GM21390 (cell line): ENCODE measurements at regions not wholly inside any gene's neighbourhood (a gene's known extent, or its start where the extent isn't known, plus 50 kb on each side); places are given as distances from the start of the nearest gene placed in this dataset.
"Not testable (repeated sequence)": the region's sequence is repeated elsewhere in the genome, so short reads cannot be mapped to it uniquely, and the experiment has no call there.

ENCODE experiments used
- ATAC-seq: cut with Tn5 transposase; IDR thresholded peaks from one replicate; pipeline ENCODE4 v1.9.1; 2021; ENCODE audit not compliant: unreplicated experiment

GRCh38 chr4:57363346-57363745 lies 253.2 kb upstream of the IGFBP7 start:
- ATAC-seq, result no peak

GRCh38 chr4:57360681-57361080 lies 250.5 kb upstream of the IGFBP7 start:
- no peak for ATAC-seq

DNA sequence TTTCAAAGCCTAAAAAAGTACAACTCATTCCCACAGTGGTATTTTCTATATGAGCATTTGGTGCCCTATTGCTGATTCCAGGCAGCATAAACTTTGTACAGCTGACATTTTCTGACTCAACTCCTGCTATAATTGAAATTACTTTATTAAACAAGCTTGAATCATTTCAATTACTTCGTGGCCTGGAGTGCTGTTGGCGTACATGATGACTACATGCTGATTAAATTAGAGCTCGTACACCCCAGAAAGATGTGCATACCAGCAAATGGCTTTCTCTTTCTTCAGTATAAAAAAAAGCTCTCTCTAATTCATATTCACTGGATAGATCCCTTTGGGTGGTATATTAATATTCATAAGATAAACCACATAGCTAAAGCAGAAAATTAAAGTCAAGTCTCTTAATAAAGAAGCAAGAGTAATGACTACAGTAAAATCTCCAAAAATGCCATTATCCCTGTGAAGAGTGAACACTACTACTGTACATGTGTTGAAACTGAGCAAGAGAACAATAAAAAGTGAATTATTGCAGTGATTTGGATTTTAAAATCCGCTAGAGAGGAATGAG lies 245.0 kb upstream of the IGFBP7 start:
- ATAC-seq, result no peak

- no peak for ATAC-seq
Measured at GRCh38 chr4:57351731-57352130, 241.5 kb upstream of the IGFBP7 start.

DNA sequence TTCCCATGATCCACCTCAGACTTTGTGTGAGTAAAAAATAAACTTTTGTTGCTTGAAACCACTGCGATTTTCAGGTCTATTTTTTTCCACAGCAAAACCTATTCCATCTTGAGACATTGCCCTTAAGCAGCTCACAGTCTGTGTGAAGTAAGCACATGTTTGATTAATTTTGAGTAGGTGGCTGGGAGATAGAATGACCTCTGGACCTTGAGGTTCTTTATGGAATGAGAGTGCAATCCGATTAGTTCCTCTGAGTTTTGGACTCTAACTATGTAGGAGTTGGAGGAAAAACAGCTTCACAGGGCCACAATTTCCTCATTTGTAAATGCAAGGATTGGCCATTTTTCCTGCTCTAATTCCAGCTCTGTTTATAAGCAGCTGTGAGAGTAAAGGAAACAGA lies 234.1 kb upstream of the IGFBP7 start:
- ATAC-seq, result no peak

DNA sequence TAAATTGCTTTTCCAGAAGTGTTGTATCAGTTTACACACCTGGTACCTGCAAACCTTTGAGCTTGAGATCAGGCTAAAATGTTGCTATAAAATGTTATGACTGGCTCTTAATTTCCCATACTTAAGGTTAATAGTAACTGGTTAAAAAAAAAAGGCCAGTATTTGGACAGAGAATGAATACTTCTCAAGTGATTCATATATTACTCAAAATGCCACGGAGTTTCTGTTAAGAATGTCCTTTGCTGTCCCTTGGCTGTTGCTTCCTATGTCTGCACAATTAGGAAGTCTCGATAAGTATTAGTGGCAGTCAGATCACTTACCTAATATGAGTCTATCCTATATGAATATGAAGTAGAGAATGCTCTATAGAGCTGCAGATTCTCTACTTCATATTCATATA lies 232.2 kb upstream of the IGFBP7 start:
- ATAC-seq, result no peak

GRCh38 chr4:57338861-57339260 lies 228.7 kb upstream of the IGFBP7 start:
- not testable (repeated sequence) for ATAC-seq

GRCh38 chr4:57333684-57334083 lies 223.5 kb upstream of the IGFBP7 start:
- ATAC-seq, result no peak

GRCh38 chr4:57331959-57332358 lies 221.8 kb upstream of the IGFBP7 start:
- no peak for ATAC-seq

GRCh38 chr4:57329279-57329678 lies 219.1 kb upstream of the IGFBP7 start:
- no peak for ATAC-seq

DNA sequence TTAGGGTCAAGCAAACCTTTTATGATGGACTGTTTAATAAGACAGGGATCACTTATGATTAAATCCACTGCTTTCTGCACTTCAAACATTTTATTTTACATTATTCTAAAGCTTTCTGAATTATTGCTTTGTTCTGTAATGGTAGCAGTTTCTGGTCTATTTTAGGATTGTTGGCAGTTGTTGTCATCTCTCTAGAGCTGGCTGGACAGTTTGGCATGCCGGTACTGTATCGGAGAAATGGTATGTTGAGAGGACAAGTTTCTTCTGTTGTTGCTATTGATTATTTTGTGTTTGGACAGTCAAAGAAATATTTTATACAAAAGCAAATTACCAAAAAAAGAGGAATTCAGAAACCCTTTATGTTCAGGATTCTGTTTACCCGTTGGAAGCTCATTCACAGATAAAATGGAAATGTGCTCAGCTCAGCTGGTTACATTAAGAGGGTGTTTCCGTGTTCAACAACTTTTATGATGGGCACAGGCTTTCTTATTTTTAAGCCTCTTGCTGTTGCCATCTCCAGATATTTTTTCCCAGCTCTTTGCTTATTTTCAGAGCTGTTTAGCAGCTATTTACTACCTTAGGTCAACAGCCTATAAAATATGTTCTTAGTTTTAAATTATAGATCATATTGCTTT lies 214.6 kb upstream of the IGFBP7 start:
- ATAC-seq, result no peak

GRCh38 chr4:57320849-57321248 lies 210.7 kb upstream of the IGFBP7 start:
- no peak for ATAC-seq

DNA sequence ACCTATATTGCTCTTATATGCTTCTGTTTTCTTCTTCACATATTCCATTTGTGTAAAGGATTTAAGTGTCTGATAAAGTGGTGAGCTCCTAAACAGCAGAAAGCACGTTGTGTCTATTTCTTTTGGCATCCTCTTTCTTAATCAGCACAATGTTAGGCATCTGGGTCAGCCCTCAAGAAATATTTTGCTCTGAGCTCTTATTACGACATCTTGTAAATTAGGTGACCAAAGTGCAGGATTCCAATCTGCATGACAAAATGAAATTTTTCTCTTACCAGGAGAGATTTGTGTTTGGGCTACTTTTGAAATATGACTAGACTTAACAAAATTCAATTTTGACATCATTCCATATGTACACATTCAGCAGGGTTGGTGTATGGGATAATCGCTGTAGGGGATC lies 210.0 kb upstream of the IGFBP7 start:
- ATAC-seq, result no peak

- no peak for ATAC-seq
Measured at GRCh38 chr4:57318703-57319102, 208.5 kb upstream of the IGFBP7 start.

DNA sequence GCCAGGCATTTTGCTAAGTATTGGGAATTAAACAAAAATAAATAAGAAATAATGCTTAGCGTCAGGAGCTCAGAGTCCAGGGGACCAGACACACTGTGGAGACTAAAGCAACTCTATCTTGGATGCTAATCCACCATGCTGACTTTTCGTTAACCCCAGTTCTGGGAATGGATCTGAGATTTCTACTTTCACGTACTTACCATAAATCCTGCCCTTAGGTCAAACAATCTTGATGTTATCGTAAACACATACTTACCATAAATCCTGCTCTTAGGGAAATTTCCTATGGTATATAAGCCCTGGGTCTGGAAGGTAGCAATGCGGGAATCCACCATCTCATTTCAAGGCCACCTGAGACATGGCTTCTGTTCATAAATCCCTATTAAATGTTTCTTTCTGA lies 204.5 kb upstream of the IGFBP7 start:
- no peak for ATAC-seq

- ATAC-seq, result no peak
Measured at GRCh38 chr4:57312296-57312695, 202.1 kb upstream of the IGFBP7 start.

- no peak for ATAC-seq
Measured at GRCh38 chr4:57309658-57310057, 199.5 kb upstream of the IGFBP7 start.

DNA sequence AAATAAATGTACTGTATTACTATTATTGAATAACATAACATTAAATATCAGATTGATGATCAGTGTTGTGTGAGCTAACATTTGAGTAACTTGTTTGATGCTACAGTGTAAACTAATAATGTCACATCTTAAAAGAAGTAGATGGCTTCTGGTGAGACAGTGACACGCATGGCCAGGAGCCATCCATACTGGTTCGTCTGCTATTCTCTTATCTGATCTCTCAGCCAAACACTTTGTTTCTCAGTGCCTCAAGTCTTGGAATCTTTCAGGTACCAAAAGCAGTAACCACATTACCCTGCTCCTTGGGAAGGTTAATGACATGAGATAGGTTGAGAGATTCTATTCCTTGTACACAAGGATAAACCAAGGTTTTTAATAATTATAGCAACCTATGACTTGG lies 198.1 kb upstream of the IGFBP7 start:
- no peak for ATAC-seq

- no peak for ATAC-seq
Measured at GRCh38 chr4:57305836-57306235, 195.7 kb upstream of the IGFBP7 start.

GRCh38 chr4:57303012-57303751 lies 193.0 kb upstream of the IGFBP7 start:
- no peak for ATAC-seq

GRCh38 chr4:57300300-57300699 lies 190.1 kb upstream of the IGFBP7 start:
- ATAC-seq, result not testable (repeated sequence)

DNA sequence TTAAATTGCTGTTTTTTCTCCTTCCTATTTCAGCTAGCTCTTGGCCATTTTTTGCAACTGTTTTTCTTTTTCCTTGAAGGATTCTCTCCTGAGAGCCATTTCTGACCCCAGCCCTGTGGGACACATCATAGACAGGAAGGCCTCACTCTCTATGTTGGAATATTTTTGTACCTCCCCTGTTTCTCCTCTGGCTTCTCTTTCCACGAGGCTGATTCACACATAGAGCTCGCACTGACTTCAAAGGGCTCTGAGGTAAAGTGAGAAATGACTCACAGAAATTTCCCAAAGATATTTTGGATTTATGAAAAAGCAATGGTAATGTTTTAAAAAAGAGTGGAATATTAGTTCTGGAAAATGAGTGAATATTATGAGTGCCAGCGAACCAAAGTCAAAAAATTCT lies 181.7 kb upstream of the IGFBP7 start:
- no peak for ATAC-seq
